SK-N-SH (cell line): ENCODE measurements at regions not wholly inside any gene's neighbourhood (a gene's known extent, or its start where the extent isn't known, plus 50 kb on each side); places are given as distances from the start of the nearest gene placed in this dataset.

Experiments
- CTCF ChIA-PET: fragments of 300-600, 350-600 bp; formaldehyde crosslinking; extraction: SDS; loops from one replicate; lab custom pipeline; 2021; lab: Yijun Ruan, JAX
- POLR2A ChIA-PET: fragments of 350-600 bp; sonication (Branson Sonifier 250); formaldehyde crosslinking; extraction: SDS; loops from one replicate; lab custom pipeline; 2020; ENCODE audit warnings: antibody characterized with exemption, inconsistent platforms; lab: Yijun Ruan, JAX
- DNase-seq: peaks from one replicate; pipeline ENCODE4 v3.0.0; 2012
- H2AFZ ChIP-seq: fragments of 200-600 bp; sonication (generic); 2 replicates; pipeline ENCODE4 v1.8.1; 2016; ENCODE audit warnings: antibody characterized with exemption, mild to moderate bottlenecking, low read depth
- H3F3A ChIP-seq: fragments of 200-600 bp; sonication (generic); replicated peaks from 2 replicates; pipeline ENCODE3; 2016; ENCODE audit warnings: antibody characterized with exemption, mild to moderate bottlenecking; ENCODE audit not compliant: insufficient read depth
- H3K27ac ChIP-seq, 2 experiments: fragments of 200-500 bp in 1 of 2; fragments of 200-600 bp in 1 of 2; sonication (Bioruptor generic) in 1 of 2; sonication (generic), shearing (Covaris generic) in 1 of 2; 2 replicates each; pipeline versions ENCODE4 v1.5.1 to v1.6.1; 2014 to 2016; ENCODE audit warnings: low read depth in 2 of 2, inconsistent platforms in 1 of 2, low read length in 1 of 2, mild to moderate bottlenecking in 1 of 2, mixed read lengths in 1 of 2
- H3K27me3 ChIP-seq: fragments of 200-600 bp; sonication (generic), shearing (Covaris generic); 2 replicates; pipeline ENCODE4 v1.6.1; 2016; ENCODE audit warnings: mixed run types; ENCODE audit not compliant: insufficient read depth
- H3K36me3 ChIP-seq, 2 experiments: fragments of 200-500 bp in 1 of 2; fragments of 200-600 bp in 1 of 2; sonication (Bioruptor generic) in 1 of 2; sonication (generic) in 1 of 2; replicated peaks in 1 of 2; 2 replicates each; pipeline versions ENCODE3 to v1.5.1; 2014 to 2016; ENCODE audit warnings: low read length in 1 of 2, mild to moderate bottlenecking in 1 of 2; ENCODE audit not compliant: insufficient read depth in 2 of 2, control insufficient read depth in 1 of 2
- H3K4me1 ChIP-seq, 2 experiments: fragments of 200-500 bp in 1 of 2; fragments of 200-600 bp in 1 of 2; sonication (Bioruptor generic) in 1 of 2; sonication (generic), shearing (Covaris generic) in 1 of 2; 2 replicates each; pipeline versions ENCODE4 v1.5.1 to v1.6.1; 2014 to 2016; ENCODE audit warnings: low read depth in 1 of 2, low read length in 1 of 2, mixed run types in 1 of 2; ENCODE audit not compliant: insufficient read depth in 2 of 2, control insufficient read depth in 1 of 2
- H3K4me2 ChIP-seq: fragments of 200-600 bp; sonication (generic), shearing (Covaris generic); 2 replicates; pipeline ENCODE4 v1.6.1; 2017; ENCODE audit warnings: mixed run types
- H3K4me3 ChIP-seq, 2 experiments: fragments of 200-500 bp in 1 of 2; fragments of 200-600 bp in 1 of 2; sonication (Bioruptor generic) in 1 of 2; sonication (generic), shearing (Covaris generic) in 1 of 2; 2 replicates each; pipeline versions ENCODE4 v1.5.1 to v1.8.1; 2014 to 2016; ENCODE audit warnings: low read depth in 2 of 2, inconsistent platforms in 1 of 2, low read length in 1 of 2, mild to moderate bottlenecking in 1 of 2, mixed read lengths in 1 of 2, moderate library complexity in 1 of 2
- H3K79me2 ChIP-seq: fragments of 200-600 bp; sonication (generic); 2 replicates; pipeline ENCODE4 v1.8.1; 2017; ENCODE audit warnings: mild to moderate bottlenecking; ENCODE audit not compliant: insufficient read depth
- H3K9ac ChIP-seq: fragments of 200-600 bp; sonication (generic); 2 replicates; pipeline ENCODE4 v1.6.1; 2017; ENCODE audit warnings: mixed run types
- H3K9me2 ChIP-seq: fragments of 200-600 bp; sonication (generic); 2 replicates; pipeline ENCODE4 v1.6.1; 2017; ENCODE audit warnings: mixed run types
- H3K9me3 ChIP-seq: fragments of 200-600 bp; sonication (generic); 2 replicates; pipeline ENCODE4 v1.6.1; 2017; ENCODE audit warnings: mixed run types, mild to moderate bottlenecking, moderate library complexity
- H4K20me1 ChIP-seq: fragments of 200-600 bp; sonication (generic); 2 replicates; pipeline ENCODE4 v1.6.1; 2017; ENCODE audit warnings: mild to moderate bottlenecking, mixed run types; ENCODE audit not compliant: insufficient read depth
- CHD2 ChIP-seq: fragments of 150-350 bp; IDR thresholded peaks from 2 replicates; pipeline ENCODE4 v1.6.1; 2018; ENCODE audit warnings: low read length; ENCODE audit not compliant: partially characterized antibody
- ELF1 ChIP-seq: IDR thresholded peaks from 2 replicates; pipeline ENCODE4 v1.4.0; 2012
- EP300 ChIP-seq, 2 experiments: IDR thresholded peaks; 2 replicates each; pipeline versions ENCODE4 v1.4.0 to v1.6.1; 2012; ENCODE audit warnings: borderline replicate concordance in 1 of 2, low read depth in 1 of 2, low read length in 1 of 2
- FOXM1 ChIP-seq: IDR thresholded peaks from 2 replicates; pipeline ENCODE4 v1.4.0; 2012; ENCODE audit warnings: low read depth, mild to moderate bottlenecking
- GABPA ChIP-seq: IDR thresholded peaks from 2 replicates; pipeline ENCODE4 v1.4.0; 2012; ENCODE audit warnings: low read depth, mild to moderate bottlenecking
- GATA2 ChIP-seq: sonication (generic); formaldehyde crosslinking; IDR thresholded peaks from 2 replicates; pipeline ENCODE4 v1.5.0; 2020; ENCODE audit warnings: mild to moderate bottlenecking, missing genetic modification reagents
- JUND ChIP-seq: IDR thresholded peaks from 2 replicates; pipeline ENCODE4 v1.4.0; 2012
- POLR2AphosphoS5 ChIP-seq: IDR thresholded peaks from 2 replicates; pipeline ENCODE4 v1.6.1; 2012; ENCODE audit warnings: low read depth, low read length
- SIN3A ChIP-seq: IDR thresholded peaks from 2 replicates; pipeline ENCODE4 v1.6.1; 2012; ENCODE audit warnings: low read depth, mild to moderate bottlenecking, low read length, moderate library complexity, borderline replicate concordance
- SMC3 ChIP-seq: IDR thresholded peaks from 2 replicates; pipeline ENCODE4 v1.6.1; 2012; ENCODE audit warnings: low read depth, low read length, improper control_type of control experiment
- TAF1 ChIP-seq: IDR thresholded peaks from 2 replicates; pipeline ENCODE4 v1.6.1; 2012; ENCODE audit warnings: low read depth, mild to moderate bottlenecking, low read length, moderate library complexity, borderline replicate concordance
- TCF12 ChIP-seq: IDR thresholded peaks from 2 replicates; pipeline ENCODE4 v1.4.0; 2012
- TEAD4 ChIP-seq: IDR thresholded peaks from 2 replicates; pipeline ENCODE4 v1.4.0; 2012; ENCODE audit warnings: mild to moderate bottlenecking, borderline replicate concordance; ENCODE audit not compliant: insufficient read depth
- WGBS: methylation state at CpG from one replicate; pipeline ENCODE4 v1.1.6; 2017; ENCODE audit warnings: low lambda C conversion rate; 5-methylcytosine and 5-hydroxymethylcytosine counted together
- TF ChIP-seq, protein P1 (sequence below): IDR thresholded peaks from 2 replicates; pipeline ENCODE4 v1.6.1; 2012; ENCODE audit warnings: mild to moderate bottlenecking, low read depth, low read length, moderate library complexity
- TF ChIP-seq, protein P2 (sequence below): IDR thresholded peaks from 2 replicates; pipeline ENCODE4 v1.4.0; 2012; ENCODE audit warnings: low read depth, borderline replicate concordance
- TF ChIP-seq, protein P3 (sequence below): fragments of 200-600 bp; sonication (generic); IDR thresholded peaks from 2 replicates; pipeline ENCODE4 v1.6.1; 2017; ENCODE audit warnings: antibody characterized with exemption, mild to moderate bottlenecking, moderate library complexity

DNA sequence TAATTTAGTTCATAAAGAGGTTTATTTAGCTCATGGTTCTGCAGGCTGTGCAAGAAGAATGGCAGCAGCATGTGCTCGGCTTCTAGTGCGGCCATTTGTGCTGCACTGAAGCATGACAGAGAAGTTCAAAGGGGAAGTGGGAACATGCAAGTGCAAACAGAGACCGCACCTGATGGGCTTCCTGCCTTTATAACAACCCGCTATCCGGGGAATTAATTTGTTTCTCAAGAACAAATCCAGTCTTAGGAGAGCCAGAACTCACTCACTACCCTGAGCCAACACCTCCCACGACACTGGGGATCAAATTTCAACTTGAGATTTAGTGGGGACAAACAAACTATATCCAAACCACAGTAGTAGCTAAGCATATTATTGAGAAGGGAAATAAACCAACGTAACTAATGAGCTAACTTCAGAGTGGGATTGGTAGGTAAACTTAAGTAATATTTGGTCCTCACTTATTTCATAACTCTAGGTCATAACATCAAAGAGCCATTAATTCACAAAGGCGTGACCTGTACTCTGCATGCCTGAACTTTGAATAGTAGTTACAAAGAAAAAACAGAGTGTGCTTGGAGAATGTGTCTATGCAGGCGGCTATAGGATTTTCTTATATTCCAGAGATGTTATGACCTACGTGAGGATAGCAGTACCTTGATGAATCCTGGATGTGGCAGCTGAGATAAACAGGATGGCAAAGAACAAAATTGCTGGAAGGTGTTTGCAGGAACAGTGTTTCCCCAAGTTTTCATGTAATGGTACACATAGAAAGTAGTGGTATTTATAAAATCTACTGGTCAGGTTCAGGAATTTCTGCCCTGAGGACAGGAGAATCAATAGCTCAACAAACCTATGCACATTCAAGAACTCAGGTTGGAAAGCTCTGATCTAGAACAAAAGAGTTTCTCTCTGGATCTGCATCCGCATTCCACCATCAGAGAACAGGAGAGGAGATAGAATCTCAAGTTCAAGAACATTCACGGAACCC, 845.9 kb upstream of the ID2 start (continued):
- TF ChIP-seq TAF1: no peak

DNA sequence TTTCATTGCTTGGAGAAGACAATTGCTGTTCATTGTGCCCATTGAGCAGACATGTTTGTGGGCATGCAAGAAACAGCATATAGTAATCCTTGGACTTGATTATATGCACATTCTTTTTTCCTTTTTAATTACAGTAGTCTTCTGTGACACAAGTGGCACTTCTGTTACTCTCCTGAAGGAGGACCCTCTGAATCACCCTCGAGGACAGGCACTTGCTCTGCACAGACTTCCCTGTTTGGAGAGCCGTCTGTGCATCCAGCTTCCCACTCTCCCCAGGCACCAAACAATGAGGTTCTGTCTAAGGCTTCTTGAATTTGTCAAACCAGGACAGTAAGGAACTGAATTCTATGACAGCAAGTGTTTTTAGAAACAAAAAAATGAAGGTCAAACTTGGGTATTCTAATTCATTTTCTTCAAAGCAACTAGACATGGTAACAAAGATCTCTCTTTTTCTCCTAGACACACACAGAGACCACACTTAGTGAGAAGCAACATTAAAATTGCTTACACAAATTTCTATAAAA, 844.6 kb upstream of the ID2 start:
- no peaks in the 10 kb centered on the region for H4K20me1 ChIP-seq
- H3K9me2 ChIP-seq: no peaks in the 10 kb centered on the region
- 38% methylated on average over 2 of the region's 2 CpGs for WGBS
- CTCF ChIA-PET: interaction anchor here (1.0 to 1.1 kb wide), 2 partner anchors 85 to 409 kb away, joined by 3 read pairs; no protein-coding TSS in a partner anchor
- H3K4me1 ChIP-seq: no peaks in the 10 kb centered on the region
- TF ChIP-seq POLR2AphosphoS5 (no peak), SMC3 (no peak), GATA2 (CRISPR knock-in tag) (no peak), TAF1 (no peak), GABPA (no peak), EP300 (IDR thresholded peaks at IDR 0.05; ENCODE audit: borderline replicate concordance in 1 of 2, low read depth in 1 of 2, low read length in 1 of 2) (no peak), TCF12 (no peak), JUND (no peak)
- TF ChIP-seq, all 33 proteins: peak for 0
- Histone ChIP-seq H3K36me3 (no peaks in the 10 kb centered on the region), H3K9me3 (no peaks in the 10 kb centered on the region), H3K27ac (no peak overlapping the region), H3K9ac (no peak overlapping the region), H3K4me2 (no peak overlapping the region), H3F3A (no peaks in the 10 kb centered on the region), H3K79me2 (no peaks in the 10 kb centered on the region), H2AFZ (no peak overlapping the region), H3K4me3 (no peak overlapping the region), H3K27me3 (no peaks in the 10 kb centered on the region)
- POLR2A ChIA-PET: no interaction called here
- DNase-seq: no peak

DNA sequence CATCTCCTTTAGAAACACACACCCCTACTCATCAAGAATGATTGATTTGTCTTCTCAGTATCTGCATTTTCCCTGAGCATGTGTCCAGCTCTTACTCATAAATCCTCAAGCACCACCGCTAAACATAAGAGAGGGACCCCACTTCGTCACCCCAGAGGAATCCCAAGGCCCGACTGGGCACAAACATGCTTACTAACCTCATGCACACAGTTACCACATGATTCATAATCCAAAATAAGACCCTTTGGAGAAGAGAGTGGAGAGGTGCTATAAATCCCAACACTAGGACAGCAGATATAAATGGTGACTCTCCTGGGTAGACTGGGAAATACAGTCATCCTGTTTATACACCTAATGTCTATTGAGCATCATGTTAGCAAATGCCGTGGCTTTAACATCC, 843.2 kb upstream of the ID2 start:
- POLR2A ChIA-PET: no interaction called here
- H2AFZ ChIP-seq: no peak overlapping the region
- H3K27me3 ChIP-seq: no peaks in the 10 kb centered on the region
- no peaks in the 10 kb centered on the region for H3F3A ChIP-seq
- H3K9me3 ChIP-seq: no peaks in the 10 kb centered on the region
- DNase-seq: no peak
- no peaks in the 10 kb centered on the region for H3K36me3 ChIP-seq
- H3K9ac ChIP-seq: no peak overlapping the region
- H3K4me3 ChIP-seq: no peak overlapping the region
- no peaks in the 10 kb centered on the region for H3K4me1 ChIP-seq
- CTCF ChIA-PET: no interaction called here
- no peak overlapping the region for H3K27ac ChIP-seq
- no peaks in the 10 kb centered on the region for H4K20me1 ChIP-seq
- H3K4me2 ChIP-seq: no peak overlapping the region
- no peaks in the 10 kb centered on the region for H3K79me2 ChIP-seq
- no peaks in the 10 kb centered on the region for H3K9me2 ChIP-seq
- 57% methylated on average over 4 of the region's 4 CpGs for WGBS
- TF ChIP-seq, protein P1, sequence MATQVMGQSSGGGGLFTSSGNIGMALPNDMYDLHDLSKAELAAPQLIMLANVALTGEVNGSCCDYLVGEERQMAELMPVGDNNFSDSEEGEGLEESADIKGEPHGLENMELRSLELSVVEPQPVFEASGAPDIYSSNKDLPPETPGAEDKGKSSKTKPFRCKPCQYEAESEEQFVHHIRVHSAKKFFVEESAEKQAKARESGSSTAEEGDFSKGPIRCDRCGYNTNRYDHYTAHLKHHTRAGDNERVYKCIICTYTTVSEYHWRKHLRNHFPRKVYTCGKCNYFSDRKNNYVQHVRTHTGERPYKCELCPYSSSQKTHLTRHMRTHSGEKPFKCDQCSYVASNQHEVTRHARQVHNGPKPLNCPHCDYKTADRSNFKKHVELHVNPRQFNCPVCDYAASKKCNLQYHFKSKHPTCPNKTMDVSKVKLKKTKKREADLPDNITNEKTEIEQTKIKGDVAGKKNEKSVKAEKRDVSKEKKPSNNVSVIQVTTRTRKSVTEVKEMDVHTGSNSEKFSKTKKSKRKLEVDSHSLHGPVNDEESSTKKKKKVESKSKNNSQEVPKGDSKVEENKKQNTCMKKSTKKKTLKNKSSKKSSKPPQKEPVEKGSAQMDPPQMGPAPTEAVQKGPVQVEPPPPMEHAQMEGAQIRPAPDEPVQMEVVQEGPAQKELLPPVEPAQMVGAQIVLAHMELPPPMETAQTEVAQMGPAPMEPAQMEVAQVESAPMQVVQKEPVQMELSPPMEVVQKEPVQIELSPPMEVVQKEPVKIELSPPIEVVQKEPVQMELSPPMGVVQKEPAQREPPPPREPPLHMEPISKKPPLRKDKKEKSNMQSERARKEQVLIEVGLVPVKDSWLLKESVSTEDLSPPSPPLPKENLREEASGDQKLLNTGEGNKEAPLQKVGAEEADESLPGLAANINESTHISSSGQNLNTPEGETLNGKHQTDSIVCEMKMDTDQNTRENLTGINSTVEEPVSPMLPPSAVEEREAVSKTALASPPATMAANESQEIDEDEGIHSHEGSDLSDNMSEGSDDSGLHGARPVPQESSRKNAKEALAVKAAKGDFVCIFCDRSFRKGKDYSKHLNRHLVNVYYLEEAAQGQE: no peak
- TF ChIP-seq CHD2: no peak
- TF ChIP-seq, protein P2, sequence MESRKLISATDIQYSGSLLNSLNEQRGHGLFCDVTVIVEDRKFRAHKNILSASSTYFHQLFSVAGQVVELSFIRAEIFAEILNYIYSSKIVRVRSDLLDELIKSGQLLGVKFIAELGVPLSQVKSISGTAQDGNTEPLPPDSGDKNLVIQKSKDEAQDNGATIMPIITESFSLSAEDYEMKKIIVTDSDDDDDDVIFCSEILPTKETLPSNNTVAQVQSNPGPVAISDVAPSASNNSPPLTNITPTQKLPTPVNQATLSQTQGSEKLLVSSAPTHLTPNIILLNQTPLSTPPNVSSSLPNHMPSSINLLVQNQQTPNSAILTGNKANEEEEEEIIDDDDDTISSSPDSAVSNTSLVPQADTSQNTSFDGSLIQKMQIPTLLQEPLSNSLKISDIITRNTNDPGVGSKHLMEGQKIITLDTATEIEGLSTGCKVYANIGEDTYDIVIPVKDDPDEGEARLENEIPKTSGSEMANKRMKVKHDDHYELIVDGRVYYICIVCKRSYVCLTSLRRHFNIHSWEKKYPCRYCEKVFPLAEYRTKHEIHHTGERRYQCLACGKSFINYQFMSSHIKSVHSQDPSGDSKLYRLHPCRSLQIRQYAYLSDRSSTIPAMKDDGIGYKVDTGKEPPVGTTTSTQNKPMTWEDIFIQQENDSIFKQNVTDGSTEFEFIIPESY: no peak
- TF ChIP-seq SIN3A: no peak
- no peak for TF ChIP-seq EP300 (IDR thresholded peaks at IDR 0.05; ENCODE audit: borderline replicate concordance in 1 of 2, low read depth in 1 of 2, low read length in 1 of 2)
- TF ChIP-seq POLR2AphosphoS5: no peak
- no peak for TF ChIP-seq ELF1
- TF ChIP-seq TCF12: no peak
- no peak for TF ChIP-seq FOXM1
- no peak for TF ChIP-seq TEAD4
- TF ChIP-seq, protein P3, sequence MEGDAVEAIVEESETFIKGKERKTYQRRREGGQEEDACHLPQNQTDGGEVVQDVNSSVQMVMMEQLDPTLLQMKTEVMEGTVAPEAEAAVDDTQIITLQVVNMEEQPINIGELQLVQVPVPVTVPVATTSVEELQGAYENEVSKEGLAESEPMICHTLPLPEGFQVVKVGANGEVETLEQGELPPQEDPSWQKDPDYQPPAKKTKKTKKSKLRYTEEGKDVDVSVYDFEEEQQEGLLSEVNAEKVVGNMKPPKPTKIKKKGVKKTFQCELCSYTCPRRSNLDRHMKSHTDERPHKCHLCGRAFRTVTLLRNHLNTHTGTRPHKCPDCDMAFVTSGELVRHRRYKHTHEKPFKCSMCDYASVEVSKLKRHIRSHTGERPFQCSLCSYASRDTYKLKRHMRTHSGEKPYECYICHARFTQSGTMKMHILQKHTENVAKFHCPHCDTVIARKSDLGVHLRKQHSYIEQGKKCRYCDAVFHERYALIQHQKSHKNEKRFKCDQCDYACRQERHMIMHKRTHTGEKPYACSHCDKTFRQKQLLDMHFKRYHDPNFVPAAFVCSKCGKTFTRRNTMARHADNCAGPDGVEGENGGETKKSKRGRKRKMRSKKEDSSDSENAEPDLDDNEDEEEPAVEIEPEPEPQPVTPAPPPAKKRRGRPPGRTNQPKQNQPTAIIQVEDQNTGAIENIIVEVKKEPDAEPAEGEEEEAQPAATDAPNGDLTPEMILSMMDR: no peak
